OCI-LY7 (cell line): ENCODE measurements at regions not wholly inside any gene's neighbourhood (a gene's known extent, or its start where the extent isn't known, plus 50 kb on each side); places are given as distances from the start of the nearest gene placed in this dataset.

ENCODE experiments used
- BruUV-seq: library from RNA; stranded (reverse); fragments of 400-500 nt; replicated peaks from 2 replicates; lab custom pipeline; 2021; lab: Mats Ljungman, UMichigan
- CTCF ChIA-PET: fragments of 300-600 bp; sonication (Branson Sonifier 250); formaldehyde crosslinking; loops from one replicate; lab custom pipeline; 2022; ENCODE audit warnings: antibody characterized with exemption; ENCODE audit not compliant: unreplicated experiment; lab: Charles Lee
- POLR2A ChIA-PET: fragments of 300-600 bp; sonication (Branson Sonifier 250); formaldehyde crosslinking; loops from one replicate; lab custom pipeline; 2022; ENCODE audit warnings: antibody characterized with exemption; lab: Charles Lee
- DNase-seq: peaks from one replicate; pipeline ENCODE4 v3.0.0-alpha.2; 2015; ENCODE audit warnings: low spot score
- H2AFZ ChIP-seq: fragments of 200-600 bp; sonication (generic), shearing (Covaris generic); 2 replicates; pipeline ENCODE4 v1.6.1; 2014; ENCODE audit warnings: mild to moderate bottlenecking, antibody characterized with exemption, low read length, moderate library complexity
- H3K27ac ChIP-seq: fragments of 200-600 bp; sonication (generic); 2 replicates; pipeline ENCODE4 v1.5.1; 2014; ENCODE audit warnings: mixed run types, low read depth, mild to moderate bottlenecking, moderate library complexity, low read length, inconsistent platforms; ENCODE audit not compliant: poor library complexity, severe bottlenecking
- H3K36me3 ChIP-seq: fragments of 200-600 bp; sonication (generic); 2 replicates; pipeline ENCODE4 v1.6.1; 2014; ENCODE audit warnings: mild to moderate bottlenecking, antibody characterized with exemption, low read length, moderate library complexity, mixed read lengths; ENCODE audit not compliant: insufficient read depth
- H3K4me1 ChIP-seq: fragments of 200-600 bp; sonication (generic); 2 replicates; pipeline ENCODE4 v1.5.1; 2014; ENCODE audit warnings: mild to moderate bottlenecking, low read length; ENCODE audit not compliant: insufficient read depth, poor library complexity, severe bottlenecking
- H3K4me2 ChIP-seq: fragments of 200-600 bp; sonication (generic); 2 replicates; pipeline ENCODE4 v1.6.1; 2014; ENCODE audit warnings: mild to moderate bottlenecking, low read length
- H3K4me3 ChIP-seq: fragments of 200-600 bp; sonication (generic); 2 replicates; pipeline ENCODE4 v1.5.1; 2014; ENCODE audit warnings: mild to moderate bottlenecking, low read depth, low read length; ENCODE audit not compliant: poor library complexity, severe bottlenecking
- H3K79me2 ChIP-seq: fragments of 200-600 bp; sonication (generic); 2 replicates; pipeline ENCODE4 v1.6.1; 2016; ENCODE audit warnings: low read depth, mild to moderate bottlenecking, low read length, moderate library complexity, mixed read lengths; ENCODE audit not compliant: insufficient read depth
- H3K9me2 ChIP-seq: fragments of 200-600 bp; sonication (generic); 2 replicates; pipeline ENCODE4 v1.6.1; 2016; ENCODE audit warnings: mild to moderate bottlenecking, low read length, mixed read lengths; ENCODE audit not compliant: insufficient read depth
- H3K9me3 ChIP-seq: fragments of 200-600 bp; sonication (generic); 2 replicates; pipeline ENCODE4 v1.6.1; 2014; ENCODE audit warnings: mild to moderate bottlenecking, mixed run types, low read length, mixed read lengths
- H4K20me1 ChIP-seq: fragments of 200-600 bp; sonication (generic); 2 replicates; pipeline ENCODE4 v1.6.1; 2014; ENCODE audit warnings: mild to moderate bottlenecking, antibody characterized with exemption, low read length, moderate library complexity, mixed read lengths; ENCODE audit not compliant: insufficient read depth
- CTCF ChIP-seq: fragments of 200-600 bp; sonication (generic); conservative IDR thresholded peaks from 2 replicates; pipeline ENCODE4 v1.5.1; 2014; ENCODE audit warnings: mild to moderate bottlenecking, antibody characterized with exemption, low read length, moderate library complexity, mixed read lengths
- EZH2phosphoT487 ChIP-seq: fragments of 200-600 bp; sonication (generic); IDR thresholded peaks from 2 replicates; pipeline ENCODE4 v1.6.1; 2018; ENCODE audit warnings: low read depth, borderline replicate concordance, mild to moderate bottlenecking, mixed run types, antibody characterized with exemption, low read length, moderate library complexity, mixed read lengths
- intact Hi-C: fragments of 100-400 bp; cut with micrococcal nuclease; formaldehyde crosslinking; loops from one replicate; pipeline ENCODE4 v1.10.0; 2022; ENCODE audit not compliant: unreplicated experiment

GRCh38 chr4:92050875-92051274, 252.9 kb upstream of the GRID2 start:
- H4K20me1 ChIP-seq = no peaks in the 10 kb centered on the region
- CTCF ChIA-PET = no interaction called here
- intact Hi-C loops = no loop called here

GRCh38 chr4:92059615-92060014, 244.2 kb upstream of the GRID2 start:
- TF ChIP-seq CTCF (no peak), EZH2phosphoT487 (no peak)
- no peak overlapping the region for H2AFZ ChIP-seq
- POLR2A ChIA-PET = interaction anchor here (0.6 kb wide), 1 partner anchor 469 kb away, joined by 3 read pairs; no protein-coding TSS in a partner anchor
- no peak overlapping the region for H3K27ac ChIP-seq
- no peaks in the 10 kb centered on the region for H3K36me3 ChIP-seq
- no peaks in the 10 kb centered on the region for H3K4me1 ChIP-seq
- no peaks in the 10 kb centered on the region for H3K79me2 ChIP-seq
- H3K4me3 ChIP-seq = no peak overlapping the region
- CTCF ChIA-PET = no interaction called here
- BruUV-seq = no TSS peak
- H3K9me3 ChIP-seq = no peaks in the 10 kb centered on the region
- no peaks in the 10 kb centered on the region for H4K20me1 ChIP-seq
- H3K9me2 ChIP-seq = no peaks in the 10 kb centered on the region; the same call in 1 of the 2 replicates
- intact Hi-C loops = no loop called here
- no peak for DNase-seq
- no peak overlapping the region for H3K4me2 ChIP-seq

More at GRCh38 chr4:92050875-92051274, 252.9 kb upstream of the GRID2 start:
- Histone ChIP-seq H2AFZ (no peak overlapping the region), H3K9me2 (no peaks in the 10 kb centered on the region), H3K27ac (no peak overlapping the region), H3K4me1 (no peaks in the 10 kb centered on the region), H3K4me3 (no peak overlapping the region), H3K36me3 (no peaks in the 10 kb centered on the region), H3K9me3 (no peaks in the 10 kb centered on the region), H3K4me2 (no peak overlapping the region), H3K79me2 (no peaks in the 10 kb centered on the region)
- POLR2A ChIA-PET = no interaction called here
- no peak for DNase-seq
- no TSS peak for BruUV-seq
- TF ChIP-seq EZH2phosphoT487 (no peak), CTCF (no peak)

- H3K9me3 ChIP-seq = no peaks in the 10 kb centered on the region
- DNase-seq = no peak
- CTCF ChIA-PET = no interaction called here
- H2AFZ ChIP-seq = no peak overlapping the region
- intact Hi-C loops = no loop called here
- no peaks in the 10 kb centered on the region for H4K20me1 ChIP-seq
- no peaks in the 10 kb centered on the region for H3K4me1 ChIP-seq
- no TSS peak for BruUV-seq
- POLR2A ChIA-PET = interaction anchor here (0.6 kb wide), 2 partner anchors 126 to 468 kb away, joined by 3 to 6 read pairs; no protein-coding TSS in a partner anchor
- H3K79me2 ChIP-seq = no peaks in the 10 kb centered on the region
- H3K4me2 ChIP-seq = no peak overlapping the region
- TF ChIP-seq EZH2phosphoT487 (no peak), CTCF (no peak)
- no peak overlapping the region for H3K27ac ChIP-seq
- H3K9me2 ChIP-seq = no peaks in the 10 kb centered on the region; the same call in 1 of the 2 replicates
- no peaks in the 10 kb centered on the region for H3K36me3 ChIP-seq
- H3K4me3 ChIP-seq = no peak overlapping the region
Observed at GRCh38 chr4:92060333-92060732, 243.4 kb upstream of the GRID2 start.
